ENCODE measurements at regions not wholly inside any gene's neighbourhood (a gene's known extent, or its start where the extent isn't known, plus 50 kb on each side); places are given as distances from the start of the nearest gene placed in this dataset.

DNA sequence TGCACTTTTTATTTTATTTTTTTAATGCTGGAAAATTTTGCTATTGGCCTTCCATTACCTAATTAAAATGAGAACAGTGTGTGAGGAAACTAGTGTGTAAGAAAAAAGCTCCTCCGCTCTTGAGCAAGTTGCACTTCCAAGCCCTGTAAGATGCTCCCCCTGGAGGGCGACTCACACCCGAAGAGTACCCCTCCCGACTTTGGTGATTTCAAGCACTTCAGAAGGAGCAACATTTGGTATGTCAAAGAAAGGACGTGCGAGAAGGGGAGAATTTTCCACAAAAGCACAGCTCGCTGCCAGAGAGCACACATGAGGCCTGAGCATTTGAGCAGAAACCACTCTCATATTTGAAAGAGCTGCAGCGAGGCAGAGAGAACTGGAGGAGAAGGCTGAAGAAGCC lies 504.4 kb downstream of the FGF9 start:
- Histone ChIP-seq H3K27me3 (ENCODE audit: control insufficient read depth in 1 of 2, insufficient read depth in 2 of 2, low read length in 2 of 2) (no peaks in the 10 kb centered on the region), H3K4me1 (ENCODE audit: insufficient read depth, low read length) (no peaks in the 10 kb centered on the region), H3K9me3 (ENCODE audit: low read length) (no peaks in the 10 kb centered on the region), H3K9ac (ENCODE audit: low read length) (no peak overlapping the region), H3K27ac (ENCODE audit: low read depth, low read length) (no peak overlapping the region), H3K4me3 (ENCODE audit: low read depth in 1 of 2, low read length in 2 of 2) (no peak overlapping the region), H3K36me3 (ENCODE audit: insufficient read depth, low read length) (no peaks in the 10 kb centered on the region)

DNA sequence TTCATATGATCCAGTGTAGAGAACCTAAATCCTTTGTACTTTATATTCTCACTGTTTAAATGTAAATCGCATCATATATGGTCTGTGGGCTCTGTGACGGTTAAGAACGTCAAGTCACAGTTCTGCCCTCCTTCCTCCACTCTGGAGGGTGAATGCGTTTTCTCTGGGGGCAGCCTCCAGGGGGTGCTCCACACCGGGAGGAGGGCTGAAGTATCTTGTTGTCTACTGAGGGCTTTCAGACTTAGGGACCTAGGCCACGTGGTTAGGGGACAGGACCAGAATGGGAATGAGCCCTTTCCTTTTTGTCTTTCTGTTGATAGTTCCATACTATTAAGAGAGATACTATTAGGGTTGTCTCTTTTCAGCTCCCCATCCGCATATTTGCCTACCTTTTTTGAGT lies 504.9 kb downstream of the FGF9 start:
- Histone ChIP-seq H3K4me1 (ENCODE audit: insufficient read depth, low read length) (no peaks in the 10 kb centered on the region), H3K36me3 (ENCODE audit: insufficient read depth, low read length) (no peaks in the 10 kb centered on the region), H3K4me3 (ENCODE audit: low read depth in 1 of 2, low read length in 2 of 2) (no peak overlapping the region), H3K9ac (ENCODE audit: low read length) (no peak overlapping the region), H3K9me3 (ENCODE audit: low read length) (no peaks in the 10 kb centered on the region), H3K27ac (ENCODE audit: low read depth, low read length) (no peak overlapping the region), H3K27me3 (ENCODE audit: control insufficient read depth in 1 of 2, insufficient read depth in 2 of 2, low read length in 2 of 2) (no peaks in the 10 kb centered on the region)

DNA sequence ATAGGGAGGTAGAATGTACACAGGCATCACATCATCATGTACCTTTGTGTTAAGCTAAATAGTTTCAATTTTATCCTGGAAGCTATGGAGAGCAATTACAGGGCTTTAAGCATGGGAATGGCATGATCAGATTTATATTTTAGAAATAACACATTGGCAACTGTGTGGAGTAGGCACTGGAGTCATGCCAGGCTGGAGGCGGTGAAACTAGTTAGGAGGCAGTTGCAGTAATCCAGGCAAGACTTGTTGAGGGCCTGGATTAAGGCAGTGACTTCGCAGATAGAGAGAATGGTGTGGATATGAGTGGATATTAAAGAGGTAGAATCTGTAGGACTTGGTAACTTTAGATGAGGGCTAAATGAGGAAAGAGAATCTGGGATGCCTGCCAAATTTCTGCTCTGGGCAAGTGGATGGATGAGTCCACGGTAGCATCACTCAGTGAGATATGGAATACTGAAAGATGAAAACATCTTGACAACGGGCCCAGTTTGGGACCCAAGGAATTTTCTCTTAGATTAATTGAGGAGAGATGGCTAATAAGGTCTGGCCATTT lies 506.2 kb downstream of the FGF9 start:
- H3K36me3 ChIP-seq (ENCODE audit: insufficient read depth, low read length), result no peaks in the 10 kb centered on the region
- H3K9me3 ChIP-seq (ENCODE audit: low read length), result no peaks in the 10 kb centered on the region
- H3K27me3 ChIP-seq (ENCODE audit: control insufficient read depth in 1 of 2, insufficient read depth in 2 of 2, low read length in 2 of 2), result no peaks in the 10 kb centered on the region
- H3K4me3 ChIP-seq (ENCODE audit: low read depth in 1 of 2, low read length in 2 of 2), result no peak overlapping the region
- H3K27ac ChIP-seq (ENCODE audit: low read depth, low read length), result no peak overlapping the region
- H3K4me1 ChIP-seq (ENCODE audit: insufficient read depth, low read length), result no peaks in the 10 kb centered on the region
- H3K9ac ChIP-seq (ENCODE audit: low read length), result no peak overlapping the region

DNA sequence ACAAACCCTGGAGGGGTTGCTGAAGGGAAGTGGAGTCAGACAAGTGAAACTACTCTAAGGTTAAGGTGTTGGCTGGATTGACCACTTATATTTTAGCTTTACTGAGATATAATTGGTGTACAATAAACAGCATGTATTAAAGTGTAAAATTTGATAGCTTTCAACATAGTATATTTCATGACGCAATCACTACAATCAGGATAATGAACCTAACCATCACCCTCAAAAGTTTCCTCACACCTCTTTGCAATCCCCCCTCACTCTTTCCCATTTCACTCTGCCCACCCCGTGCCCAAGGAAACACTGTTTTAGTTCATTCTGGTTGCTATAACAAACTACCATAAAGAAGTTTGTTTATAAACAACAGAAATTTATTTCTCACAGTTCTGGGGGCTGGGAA lies 508.0 kb downstream of the FGF9 start:
- no peak overlapping the region for H3K27ac ChIP-seq (ENCODE audit: low read depth, low read length)
- H3K4me3 ChIP-seq (ENCODE audit: low read depth in 1 of 2, low read length in 2 of 2), result no peak overlapping the region
- no peaks in the 10 kb centered on the region for H3K9me3 ChIP-seq (ENCODE audit: low read length)
- H3K27me3 ChIP-seq (ENCODE audit: control insufficient read depth in 1 of 2, insufficient read depth in 2 of 2, low read length in 2 of 2), result no peaks in the 10 kb centered on the region
- no peak overlapping the region for H3K9ac ChIP-seq (ENCODE audit: low read length)
- no peaks in the 10 kb centered on the region for H3K36me3 ChIP-seq (ENCODE audit: insufficient read depth, low read length)
- H3K4me1 ChIP-seq (ENCODE audit: insufficient read depth, low read length), result no peaks in the 10 kb centered on the region

DNA sequence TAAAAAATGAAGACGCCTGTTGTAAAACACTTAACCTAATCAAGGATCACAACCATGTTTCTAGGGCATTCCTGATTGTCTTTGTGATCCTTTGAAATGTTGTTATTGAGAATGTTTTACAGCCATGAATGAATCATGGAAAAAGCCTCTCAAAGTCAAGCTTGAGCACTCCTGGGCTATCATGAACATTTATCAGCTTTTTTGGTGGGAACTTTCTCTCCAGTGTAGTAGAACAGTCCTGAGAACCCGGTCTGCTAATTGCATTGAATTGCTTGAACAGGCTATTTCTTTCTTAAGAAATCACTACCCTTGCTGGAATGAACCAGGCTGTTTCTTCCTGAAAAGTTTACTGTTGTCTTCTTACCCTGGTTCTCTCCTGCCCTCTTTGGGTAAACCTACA lies 516.5 kb downstream of the FGF9 start:
- Histone ChIP-seq H3K27me3 (ENCODE audit: control insufficient read depth in 1 of 2, insufficient read depth in 2 of 2, low read length in 2 of 2) (no peaks in the 10 kb centered on the region), H3K4me1 (ENCODE audit: insufficient read depth, low read length) (no peaks in the 10 kb centered on the region), H3K9ac (ENCODE audit: low read length) (no peak overlapping the region), H3K4me3 (ENCODE audit: low read depth in 1 of 2, low read length in 2 of 2) (no peak overlapping the region), H3K36me3 (ENCODE audit: insufficient read depth, low read length) (no peaks in the 10 kb centered on the region), H3K9me3 (ENCODE audit: low read length) (no peaks in the 10 kb centered on the region), H3K27ac (ENCODE audit: low read depth, low read length) (no peak overlapping the region)

DNA sequence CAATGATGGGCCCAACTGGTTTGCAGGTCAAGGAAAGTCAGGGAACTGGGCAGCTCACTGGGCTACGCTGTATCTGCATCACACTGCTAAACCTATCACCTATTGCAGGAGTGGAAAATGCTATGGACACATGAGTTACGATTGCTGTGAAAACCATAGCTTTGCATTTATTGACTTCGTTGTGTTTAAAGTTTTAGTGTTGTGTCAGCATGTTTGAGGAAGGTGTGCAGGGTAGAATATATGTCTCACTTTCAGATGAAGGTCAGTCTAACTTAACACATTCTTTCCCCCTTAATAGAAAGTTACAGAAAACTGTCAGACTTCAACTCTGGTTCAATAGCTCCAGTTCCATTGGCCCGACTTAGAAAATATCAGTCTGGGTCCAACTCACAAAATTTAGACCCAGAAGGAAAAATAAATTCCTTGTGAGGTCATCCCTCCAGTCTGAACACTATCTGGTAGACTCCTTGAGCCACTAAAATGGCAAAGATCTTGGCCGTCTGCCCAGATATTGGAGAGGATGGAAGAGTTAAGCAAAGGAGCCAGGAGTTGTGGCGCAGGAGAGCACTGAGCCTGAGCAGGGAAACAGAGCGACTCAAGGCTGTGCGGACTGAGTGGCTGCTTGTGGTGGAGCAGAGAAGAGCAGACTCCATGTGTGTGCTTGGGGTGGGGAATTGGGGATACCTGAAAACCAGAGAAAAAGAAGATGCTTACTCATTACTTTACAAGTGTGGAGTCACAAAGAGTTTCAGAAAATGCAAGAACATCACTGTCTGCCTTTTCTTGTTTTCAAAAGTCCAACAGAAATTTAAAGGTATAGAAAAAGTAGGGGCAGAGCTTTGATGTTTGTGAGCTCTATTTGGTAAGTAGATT lies 518.5 kb downstream of the FGF9 start:
- no peaks in the 10 kb centered on the region for H3K36me3 ChIP-seq (ENCODE audit: insufficient read depth, low read length)
- no peaks in the 10 kb centered on the region for H3K9me3 ChIP-seq (ENCODE audit: low read length)
- no peak overlapping the region for H3K27ac ChIP-seq (ENCODE audit: low read depth, low read length)
- no peak overlapping the region for H3K4me3 ChIP-seq (ENCODE audit: low read depth in 1 of 2, low read length in 2 of 2)
- no peaks in the 10 kb centered on the region for H3K27me3 ChIP-seq (ENCODE audit: control insufficient read depth in 1 of 2, insufficient read depth in 2 of 2, low read length in 2 of 2)
- H3K9ac ChIP-seq (ENCODE audit: low read length), result no peak overlapping the region
- no peaks in the 10 kb centered on the region for H3K4me1 ChIP-seq (ENCODE audit: insufficient read depth, low read length)

DNA sequence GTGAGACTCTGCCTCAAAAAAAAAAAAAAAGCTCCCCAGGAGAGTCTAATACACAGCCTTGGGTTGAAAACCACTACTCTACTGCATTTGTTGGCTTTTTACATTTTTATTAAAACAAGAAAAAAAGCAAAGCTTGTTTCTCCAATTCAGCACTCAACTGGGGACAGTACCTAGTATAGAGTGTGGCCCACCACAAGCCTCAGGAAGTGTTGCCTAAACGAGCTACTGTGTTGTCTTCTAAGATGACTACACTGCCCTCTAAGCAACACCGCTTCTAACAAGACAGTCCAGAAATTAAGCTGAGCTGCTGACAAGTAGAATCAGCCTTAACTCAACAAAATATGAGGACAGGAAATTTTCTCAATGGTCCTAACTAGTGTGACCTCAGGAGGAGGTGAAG lies 522.2 kb downstream of the FGF9 start:
- H3K4me1 ChIP-seq (ENCODE audit: insufficient read depth, low read length), result peaks cover 3% of the 10 kb centered on the region
- H3K27me3 ChIP-seq (ENCODE audit: control insufficient read depth in 1 of 2, insufficient read depth in 2 of 2, low read length in 2 of 2), result no peaks in the 10 kb centered on the region
- H3K36me3 ChIP-seq (ENCODE audit: insufficient read depth, low read length), result no peaks in the 10 kb centered on the region
- H3K27ac ChIP-seq (ENCODE audit: low read depth, low read length), result no peak overlapping the region
- no peak overlapping the region for H3K4me3 ChIP-seq (ENCODE audit: low read depth in 1 of 2, low read length in 2 of 2)
- no peak overlapping the region for H3K9ac ChIP-seq (ENCODE audit: low read length)
- no peaks in the 10 kb centered on the region for H3K9me3 ChIP-seq (ENCODE audit: low read length)

DNA sequence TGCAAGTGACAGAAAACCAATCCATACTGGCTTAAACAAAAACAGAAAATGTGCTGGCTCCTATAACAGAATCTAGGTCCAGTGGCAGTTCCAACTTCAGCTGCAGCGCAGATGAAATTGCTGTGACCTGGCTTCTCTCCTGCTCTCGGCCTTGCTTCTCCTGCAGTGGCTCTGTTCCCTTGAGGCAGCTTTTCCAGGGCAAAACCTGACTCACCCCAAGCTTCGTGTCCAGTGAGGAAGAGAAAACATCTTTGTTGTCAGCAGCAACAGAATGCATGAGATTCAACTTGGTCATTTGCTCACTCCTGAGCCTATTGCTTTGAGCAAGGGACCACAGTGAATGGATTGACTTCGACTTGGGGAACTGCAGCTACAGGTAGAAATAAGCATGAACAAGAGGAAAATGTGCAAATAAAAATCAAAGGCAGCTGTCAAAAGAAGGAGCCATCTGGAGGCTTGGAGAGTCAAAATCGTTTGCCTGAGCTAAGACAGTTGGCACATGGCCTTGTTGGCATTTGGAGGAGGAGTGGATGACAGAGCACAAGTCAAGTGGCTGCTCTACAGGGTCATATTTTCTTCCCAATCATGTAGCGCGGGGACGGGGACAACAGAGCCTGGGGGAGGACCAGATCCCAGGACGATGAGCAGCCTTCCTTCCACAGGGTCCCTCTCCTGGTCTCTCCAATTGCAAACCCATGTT lies 523.4 kb downstream of the FGF9 start:
- Histone ChIP-seq H3K9ac (ENCODE audit: low read length) (no peak overlapping the region), H3K4me3 (ENCODE audit: low read depth in 1 of 2, low read length in 2 of 2) (no peak overlapping the region), H3K36me3 (ENCODE audit: insufficient read depth, low read length) (no peaks in the 10 kb centered on the region), H3K27ac (ENCODE audit: low read depth, low read length) (no peak overlapping the region), H3K27me3 (ENCODE audit: control insufficient read depth in 1 of 2, insufficient read depth in 2 of 2, low read length in 2 of 2) (no peaks in the 10 kb centered on the region), H3K4me1 (ENCODE audit: insufficient read depth, low read length) (peaks cover 15% of the 10 kb centered on the region), H3K9me3 (ENCODE audit: low read length) (no peaks in the 10 kb centered on the region)

DNA sequence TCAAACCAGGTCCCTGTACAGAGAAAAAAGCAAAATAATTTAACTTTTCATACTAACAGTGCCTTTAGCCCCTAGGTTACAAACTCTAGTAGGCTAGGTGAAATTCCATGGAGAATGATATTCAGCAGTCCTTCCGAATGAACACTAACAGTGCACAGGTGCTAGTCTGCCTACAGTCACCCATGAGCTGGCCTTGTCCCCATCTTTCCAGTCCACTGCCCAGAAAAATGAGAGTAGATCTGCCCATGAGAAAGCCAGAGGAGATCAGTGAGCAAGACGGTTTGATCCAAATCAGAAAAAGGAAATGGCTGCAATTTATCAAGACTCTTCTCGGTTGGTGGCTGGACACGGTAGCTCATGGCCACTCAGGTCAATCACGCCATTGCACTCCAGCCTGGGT lies 524.9 kb downstream of the FGF9 start:
- Histone ChIP-seq H3K4me3 (ENCODE audit: low read depth in 1 of 2, low read length in 2 of 2) (no peak overlapping the region), H3K9me3 (ENCODE audit: low read length) (no peaks in the 10 kb centered on the region), H3K36me3 (ENCODE audit: insufficient read depth, low read length) (no peaks in the 10 kb centered on the region), H3K9ac (ENCODE audit: low read length) (no peak overlapping the region), H3K4me1 (ENCODE audit: insufficient read depth, low read length) (peaks cover 19% of the 10 kb centered on the region), H3K27me3 (ENCODE audit: control insufficient read depth in 1 of 2, insufficient read depth in 2 of 2, low read length in 2 of 2) (no peaks in the 10 kb centered on the region), H3K27ac (ENCODE audit: low read depth, low read length) (no peak overlapping the region)

DNA sequence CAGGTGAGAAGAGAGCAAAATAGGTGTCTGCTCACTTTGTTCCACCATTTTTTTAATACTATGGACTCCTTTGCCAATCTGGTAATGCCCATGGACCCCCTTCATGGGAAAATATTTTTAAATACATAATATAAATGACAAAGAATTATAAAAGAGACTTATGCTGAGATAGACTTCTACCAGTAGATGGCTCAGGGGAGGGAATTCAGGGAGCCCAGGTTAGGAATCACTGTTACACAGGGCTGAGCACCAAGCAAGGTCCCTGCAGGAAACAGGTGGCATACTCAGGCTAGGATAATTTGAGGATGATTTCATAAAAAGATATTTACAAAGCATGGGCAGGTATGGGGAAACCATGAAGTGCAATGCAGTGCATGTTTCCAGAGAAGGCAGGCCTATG lies 525.9 kb downstream of the FGF9 start:
- Histone ChIP-seq H3K4me3 (ENCODE audit: low read depth in 1 of 2, low read length in 2 of 2) (no peak overlapping the region), H3K9ac (ENCODE audit: low read length) (no peak overlapping the region), H3K9me3 (ENCODE audit: low read length) (no peaks in the 10 kb centered on the region), H3K4me1 (ENCODE audit: insufficient read depth, low read length) (peaks cover 19% of the 10 kb centered on the region), H3K27me3 (ENCODE audit: control insufficient read depth in 1 of 2, insufficient read depth in 2 of 2, low read length in 2 of 2) (no peaks in the 10 kb centered on the region), H3K36me3 (ENCODE audit: insufficient read depth, low read length) (no peaks in the 10 kb centered on the region), H3K27ac (ENCODE audit: low read depth, low read length) (no peak overlapping the region)

DNA sequence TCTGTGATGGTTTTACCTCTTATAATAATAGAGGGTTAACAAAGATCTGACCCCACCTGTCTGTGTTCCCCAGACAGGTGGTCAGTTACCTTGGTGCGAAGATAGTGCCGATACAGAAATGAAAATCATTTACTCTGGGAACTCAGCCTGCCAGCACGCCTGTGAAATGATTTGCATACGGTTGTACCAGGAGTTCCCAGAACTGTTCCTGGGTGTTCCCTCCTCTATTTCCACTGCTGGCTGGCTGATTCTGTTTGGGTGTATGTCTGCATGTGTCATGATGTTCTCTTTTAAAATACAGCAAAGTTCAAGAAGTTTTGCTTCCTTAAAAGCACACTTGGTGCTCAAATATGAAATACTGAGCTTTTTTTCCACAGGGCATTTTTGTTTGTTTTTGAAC lies 527.1 kb downstream of the FGF9 start:
- Histone ChIP-seq H3K4me3 (ENCODE audit: low read depth in 1 of 2, low read length in 2 of 2) (no peak overlapping the region), H3K9ac (ENCODE audit: low read length) (no peak overlapping the region), H3K27me3 (ENCODE audit: control insufficient read depth in 1 of 2, insufficient read depth in 2 of 2, low read length in 2 of 2) (no peaks in the 10 kb centered on the region), H3K36me3 (ENCODE audit: insufficient read depth, low read length) (no peaks in the 10 kb centered on the region), H3K27ac (ENCODE audit: low read depth, low read length) (no peak overlapping the region), H3K4me1 (ENCODE audit: insufficient read depth, low read length) (peaks cover 19% of the 10 kb centered on the region), H3K9me3 (ENCODE audit: low read length) (no peaks in the 10 kb centered on the region)

Data from muscle layer of colon (tissue), 2 donors.